IMR-90 (cell line): ENCODE measurements at regions not wholly inside any gene's neighbourhood (a gene's known extent, or its start where the extent isn't known, plus 50 kb on each side); places are given as distances from the start of the nearest gene placed in this dataset.

Experiments
- CHD1 ChIP-seq: IDR thresholded peaks from 2 replicates; pipeline ENCODE4 v1.6.1; 2012; ENCODE audit warnings: low read depth, low read length, improper control_type of control experiment
- CTCF ChIP-seq: conservative IDR thresholded peaks from 2 replicates; pipeline ENCODE4 v1.5.1; 2012; ENCODE audit warnings: mild to moderate bottlenecking, low read depth, low read length, improper control_type of control experiment
- MXI1 ChIP-seq: IDR thresholded peaks from 2 replicates; pipeline ENCODE4 v1.6.1; 2012; ENCODE audit warnings: low read depth, mild to moderate bottlenecking, low read length, moderate library complexity, borderline replicate concordance
- RFX5 ChIP-seq: IDR thresholded peaks from 2 replicates; pipeline ENCODE4 v1.8.0; 2012; ENCODE audit warnings: low read depth, mild to moderate bottlenecking, low read length, moderate library complexity
- SMC3 ChIP-seq: fragments of 150-350 bp; IDR thresholded peaks from 2 replicates; pipeline ENCODE4 v1.6.1; 2016; ENCODE audit warnings: low read depth, mild to moderate bottlenecking, antibody characterized with exemption, low read length, moderate library complexity

GRCh38 chr12:93957168-93957567, 191.2 kb upstream of the PLXNC1 start:
- TF ChIP-seq RFX5 (no peak), CTCF (no peak), MXI1 (no peak), SMC3 (no peak), CHD1 (no peak)
